Type B pancreatic cell (in vitro differentiated cells): ENCODE measurements at regions not wholly inside any gene's neighbourhood (a gene's known extent, or its start where the extent isn't known, plus 50 kb on each side); places are given as distances from the start of the nearest gene placed in this dataset.

ENCODE experiments used
- DNase-seq: peaks from one replicate; pipeline ENCODE4 v3.0.0; 2021; ENCODE audit warnings: mixed read lengths; ENCODE audit not compliant: unreplicated experiment; ENCODE audit errors: extremely low spot score
- H3K27ac Mint-ChIP-seq: 2 replicates; pipeline ENCODE4 v1.8.0; 2021; ENCODE audit warnings: mild to moderate bottlenecking, mixed read lengths
- H3K27me3 Mint-ChIP-seq: 2 replicates; pipeline ENCODE4 v1.8.0; 2021; ENCODE audit warnings: mixed read lengths
- H3K36me3 Mint-ChIP-seq: 2 replicates; pipeline ENCODE4 v1.8.0; 2021; ENCODE audit warnings: mixed read lengths
- H3K4me1 Mint-ChIP-seq: one replicate; pipeline ENCODE4 v1.8.0; 2021; ENCODE audit warnings: mixed read lengths; ENCODE audit not compliant: unreplicated experiment
- H3K4me3 Mint-ChIP-seq: 2 replicates; pipeline ENCODE4 v1.8.0; 2021; ENCODE audit warnings: mild to moderate bottlenecking, mixed read lengths
- H3K9me3 Mint-ChIP-seq: 2 replicates; pipeline ENCODE4 v1.8.0; 2021; ENCODE audit warnings: mixed read lengths
- CTCF ChIP-seq: fragments of 200-600 bp; sonication (generic); conservative IDR thresholded peaks from 2 replicates; pipeline ENCODE4 v1.5.0; 2021; ENCODE audit warnings: antibody characterized with exemption, mild to moderate bottlenecking

GRCh38 chr3:177977381-177978158, 558.7 kb upstream of the KCNMB2 start:
- Mint-ChIP-seq H3K27me3 (no peaks in the 10 kb centered on the region), H3K9me3 (no peaks in the 10 kb centered on the region), H3K4me1 (peaks cover 7% of the 10 kb centered on the region), H3K27ac (no peak overlapping the region), H3K4me3 (no peak overlapping the region), H3K36me3 (no peaks in the 10 kb centered on the region)
- TF ChIP-seq CTCF = no peak
- DNase-seq = no peak

GRCh38 chr3:177978946-177979345, 557.3 kb upstream of the KCNMB2 start:
- no peak for TF ChIP-seq CTCF
- H3K27me3 Mint-ChIP-seq = no peaks in the 10 kb centered on the region
- H3K27ac Mint-ChIP-seq = no peak overlapping the region
- peaks cover 7% of the 10 kb centered on the region for H3K4me1 Mint-ChIP-seq
- DNase-seq = no peak
- H3K36me3 Mint-ChIP-seq = no peaks in the 10 kb centered on the region
- no peaks in the 10 kb centered on the region for H3K9me3 Mint-ChIP-seq
- H3K4me3 Mint-ChIP-seq = no peak overlapping the region

GRCh38 chr3:177979703-177980102, 556.5 kb upstream of the KCNMB2 start:
- TF ChIP-seq CTCF = no peak
- Mint-ChIP-seq H3K4me3 (no peak overlapping the region), H3K27me3 (no peaks in the 10 kb centered on the region), H3K4me1 (peaks cover 7% of the 10 kb centered on the region), H3K27ac (no peak overlapping the region), H3K36me3 (no peaks in the 10 kb centered on the region), H3K9me3 (no peaks in the 10 kb centered on the region)
- DNase-seq = no peak

GRCh38 chr3:177981576-177981975, 554.7 kb upstream of the KCNMB2 start:
- DNase-seq = no peak
- TF ChIP-seq CTCF = no peak
- H3K27me3 Mint-ChIP-seq = no peaks in the 10 kb centered on the region
- H3K4me3 Mint-ChIP-seq = no peak overlapping the region
- no peaks in the 10 kb centered on the region for H3K36me3 Mint-ChIP-seq
- H3K9me3 Mint-ChIP-seq = no peaks in the 10 kb centered on the region
- H3K27ac Mint-ChIP-seq = no peak overlapping the region
- peaks cover 7% of the 10 kb centered on the region for H3K4me1 Mint-ChIP-seq

- no peaks in the 10 kb centered on the region for H3K36me3 Mint-ChIP-seq
- no peaks in the 10 kb centered on the region for H3K27me3 Mint-ChIP-seq
- no peak overlapping the region for H3K4me3 Mint-ChIP-seq
- no peak for TF ChIP-seq CTCF
- no peak overlapping the region for H3K27ac Mint-ChIP-seq
- peaks cover 7% of the 10 kb centered on the region for H3K4me1 Mint-ChIP-seq
- no peaks in the 10 kb centered on the region for H3K9me3 Mint-ChIP-seq
- no peak for DNase-seq
Measured at GRCh38 chr3:177982034-177982433, 554.2 kb upstream of the KCNMB2 start.

- no peaks in the 10 kb centered on the region for H3K36me3 Mint-ChIP-seq
- no peaks in the 10 kb centered on the region for H3K27me3 Mint-ChIP-seq
- no peaks in the 10 kb centered on the region for H3K9me3 Mint-ChIP-seq
- H3K27ac Mint-ChIP-seq = no peak overlapping the region
- no peak overlapping the region for H3K4me3 Mint-ChIP-seq
- H3K4me1 Mint-ChIP-seq = no peaks in the 10 kb centered on the region
- no peak for TF ChIP-seq CTCF
- no peak for DNase-seq
Measured at GRCh38 chr3:177983320-177983719, 552.9 kb upstream of the KCNMB2 start.
